ENCODE measurements at regions not wholly inside any gene's neighbourhood (a gene's known extent, or its start where the extent isn't known, plus 50 kb on each side); places are given as distances from the start of the nearest gene placed in this dataset.

GRCh38 chr1:34663031-34663430 is 91.8 kb upstream of the GJB5 start:
- no peak overlapping the region for H3K4me3 Mint-ChIP-seq
- ATAC-seq: no peak
- TF ChIP-seq REST (IDR thresholded peaks at IDR 0.05; ENCODE audit: unreplicated experiment): no peak
- TF ChIP-seq EZH2phosphoT487 (IDR thresholded peaks at IDR 0.05; ENCODE audit: unreplicated experiment): no peak
- H3K36me3 ChIP-seq (ENCODE audit: insufficient read depth): no peaks in the 10 kb centered on the region; the same call in 1 of the 2 replicates
- H3K4me1 ChIP-seq (ENCODE audit: insufficient read depth): no peaks in the 10 kb centered on the region
- no peaks in the 10 kb centered on the region for H4K20me1 ChIP-seq (replicated peaks; ENCODE audit: insufficient read depth)
- no peak overlapping the region for H3K4me2 ChIP-seq
- peaks cover 7% of the 10 kb centered on the region for H3K27me3 Mint-ChIP-seq (ENCODE audit: insufficient read depth, low read depth, poor library complexity)
- no peaks in the 10 kb centered on the region for H3K4me1 Mint-ChIP-seq
- H3K27ac Mint-ChIP-seq: no peak overlapping the region
- no peak for DNase-seq (ENCODE audit: low spot score)
- H3K27me3 ChIP-seq (ENCODE audit: insufficient read depth): no peaks in the 10 kb centered on the region
- H3K4me3 ChIP-seq: no peak overlapping the region
- H3K27ac ChIP-seq (ENCODE audit: low read depth): no peak overlapping the region
- no peaks in the 10 kb centered on the region; the same call in 1 of the 2 replicates for H3K9me2 ChIP-seq (ENCODE audit: insufficient read depth)
- H3K9me3 Mint-ChIP-seq: no peaks in the 10 kb centered on the region
- no peaks in the 10 kb centered on the region for H3K79me2 ChIP-seq (replicated peaks; ENCODE audit: insufficient read depth)
- no peaks in the 10 kb centered on the region for H3K36me3 Mint-ChIP-seq (ENCODE audit: low read depth)
- H2AFZ ChIP-seq: no peak overlapping the region
- H3F3A ChIP-seq (replicated peaks; ENCODE audit: low read depth): no peaks in the 10 kb centered on the region

DNA sequence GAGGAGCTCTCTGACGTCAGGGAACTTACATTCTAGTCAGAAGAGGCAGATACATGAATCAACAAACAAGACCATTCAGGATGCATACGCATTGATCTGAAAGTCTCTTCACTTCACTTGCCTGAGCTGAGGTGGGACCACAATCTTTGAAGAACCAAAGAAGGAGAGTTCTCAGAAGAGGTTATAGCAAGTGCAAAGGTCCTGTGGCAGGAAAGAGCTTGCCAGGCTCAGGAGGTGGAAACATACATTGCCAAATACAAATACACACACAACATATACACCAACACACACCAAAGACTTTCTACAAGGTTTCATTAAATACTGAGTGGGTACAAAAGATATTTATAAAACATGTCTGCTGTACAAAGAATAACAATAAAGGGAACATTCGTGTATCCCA is 86.8 kb upstream of the GJB5 start:
- Histone ChIP-seq H3K36me3 (ENCODE audit: insufficient read depth) (no peaks in the 10 kb centered on the region; the same call in 1 of the 2 replicates), H3K4me3 (no peak overlapping the region), H3K9me2 (ENCODE audit: insufficient read depth) (no peaks in the 10 kb centered on the region; the same call in 1 of the 2 replicates), H3K4me2 (no peak overlapping the region), H3K27me3 (ENCODE audit: insufficient read depth) (no peaks in the 10 kb centered on the region), H3K79me2 (replicated peaks; ENCODE audit: insufficient read depth) (no peaks in the 10 kb centered on the region), H4K20me1 (replicated peaks; ENCODE audit: insufficient read depth) (no peaks in the 10 kb centered on the region), H3K4me1 (ENCODE audit: insufficient read depth) (no peaks in the 10 kb centered on the region), H3F3A (replicated peaks; ENCODE audit: low read depth) (no peaks in the 10 kb centered on the region), H2AFZ (no peak overlapping the region), H3K27ac (ENCODE audit: low read depth) (no peak overlapping the region)
- peaks cover 22% of the 10 kb centered on the region for H3K9me3 Mint-ChIP-seq
- no peak overlapping the region for H3K27ac Mint-ChIP-seq
- no peak for TF ChIP-seq ETS1 (IDR thresholded peaks at IDR 0.05)
- no peak for TF ChIP-seq ZNF114 (CRISPR knock-in tag; IDR thresholded peaks at IDR 0.05)
- no peak for TF ChIP-seq EZH2phosphoT487 (IDR thresholded peaks at IDR 0.05; ENCODE audit: unreplicated experiment)
- no peak for TF ChIP-seq ZNF331 (CRISPR knock-in tag; IDR thresholded peaks at IDR 0.05; ENCODE audit: low read depth)
- no peak for TF ChIP-seq CREB1 (CRISPR knock-in tag; IDR thresholded peaks at IDR 0.05; ENCODE audit: low read depth)
- TF ChIP-seq, protein P1, sequence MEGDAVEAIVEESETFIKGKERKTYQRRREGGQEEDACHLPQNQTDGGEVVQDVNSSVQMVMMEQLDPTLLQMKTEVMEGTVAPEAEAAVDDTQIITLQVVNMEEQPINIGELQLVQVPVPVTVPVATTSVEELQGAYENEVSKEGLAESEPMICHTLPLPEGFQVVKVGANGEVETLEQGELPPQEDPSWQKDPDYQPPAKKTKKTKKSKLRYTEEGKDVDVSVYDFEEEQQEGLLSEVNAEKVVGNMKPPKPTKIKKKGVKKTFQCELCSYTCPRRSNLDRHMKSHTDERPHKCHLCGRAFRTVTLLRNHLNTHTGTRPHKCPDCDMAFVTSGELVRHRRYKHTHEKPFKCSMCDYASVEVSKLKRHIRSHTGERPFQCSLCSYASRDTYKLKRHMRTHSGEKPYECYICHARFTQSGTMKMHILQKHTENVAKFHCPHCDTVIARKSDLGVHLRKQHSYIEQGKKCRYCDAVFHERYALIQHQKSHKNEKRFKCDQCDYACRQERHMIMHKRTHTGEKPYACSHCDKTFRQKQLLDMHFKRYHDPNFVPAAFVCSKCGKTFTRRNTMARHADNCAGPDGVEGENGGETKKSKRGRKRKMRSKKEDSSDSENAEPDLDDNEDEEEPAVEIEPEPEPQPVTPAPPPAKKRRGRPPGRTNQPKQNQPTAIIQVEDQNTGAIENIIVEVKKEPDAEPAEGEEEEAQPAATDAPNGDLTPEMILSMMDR (conservative IDR thresholded peaks at IDR 0.05; ENCODE audit: low read depth in 2 of 2): no peak
- TF ChIP-seq REST (IDR thresholded peaks at IDR 0.05; ENCODE audit: unreplicated experiment): no peak
- TF ChIP-seq EZH2 (IDR thresholded peaks at IDR 0.05; ENCODE audit: low read depth, unreplicated experiment): no peak
- TF ChIP-seq NANOG (IDR thresholded peaks at IDR 0.05; ENCODE audit: borderline replicate concordance): no peak
- TF ChIP-seq JUNB (IDR thresholded peaks at IDR 0.05; ENCODE audit: unreplicated experiment): no peak
- ATAC-seq: no peak
- H3K27me3 Mint-ChIP-seq (ENCODE audit: insufficient read depth, low read depth, poor library complexity): no peaks in the 10 kb centered on the region
- no peak overlapping the region for H3K4me3 Mint-ChIP-seq
- H3K4me1 Mint-ChIP-seq: no peaks in the 10 kb centered on the region
- peaks cover 12% of the 10 kb centered on the region; the same call in 2 of the 3 replicates for H3K36me3 Mint-ChIP-seq (ENCODE audit: low read depth)
- no peak for DNase-seq (ENCODE audit: low spot score)

Measured in GM23338 (cell line).